ENCODE measurements at regions not wholly inside any gene's neighbourhood (a gene's known extent, or its start where the extent isn't known, plus 50 kb on each side); places are given as distances from the start of the nearest gene placed in this dataset.

DNA sequence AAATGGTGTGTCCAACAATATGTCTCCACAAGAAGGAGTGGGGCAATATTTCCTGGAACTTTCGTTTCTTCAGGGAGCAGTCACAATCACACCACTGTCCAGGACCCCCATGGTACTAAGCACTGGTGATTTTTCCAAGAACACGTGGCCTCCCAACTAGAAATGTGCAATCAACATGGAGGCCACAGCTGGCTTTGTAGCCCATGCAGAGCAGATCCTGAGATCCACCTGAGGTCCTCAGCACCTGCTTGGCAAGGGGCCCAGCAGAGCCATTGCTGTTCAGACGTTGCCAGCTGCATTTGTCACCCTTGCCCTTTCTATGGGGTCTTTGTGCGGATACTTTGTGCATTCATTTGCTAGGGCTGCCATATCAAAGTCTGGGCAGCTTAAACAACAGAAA lies 334.5 kb upstream of the IRX4 start:
- H4K20me1 ChIP-seq (ENCODE audit: low read length): no peaks in the 10 kb centered on the region
- peaks cover 25% of the 10 kb centered on the region for H3K27me3 ChIP-seq (ENCODE audit: low read length)

DNA sequence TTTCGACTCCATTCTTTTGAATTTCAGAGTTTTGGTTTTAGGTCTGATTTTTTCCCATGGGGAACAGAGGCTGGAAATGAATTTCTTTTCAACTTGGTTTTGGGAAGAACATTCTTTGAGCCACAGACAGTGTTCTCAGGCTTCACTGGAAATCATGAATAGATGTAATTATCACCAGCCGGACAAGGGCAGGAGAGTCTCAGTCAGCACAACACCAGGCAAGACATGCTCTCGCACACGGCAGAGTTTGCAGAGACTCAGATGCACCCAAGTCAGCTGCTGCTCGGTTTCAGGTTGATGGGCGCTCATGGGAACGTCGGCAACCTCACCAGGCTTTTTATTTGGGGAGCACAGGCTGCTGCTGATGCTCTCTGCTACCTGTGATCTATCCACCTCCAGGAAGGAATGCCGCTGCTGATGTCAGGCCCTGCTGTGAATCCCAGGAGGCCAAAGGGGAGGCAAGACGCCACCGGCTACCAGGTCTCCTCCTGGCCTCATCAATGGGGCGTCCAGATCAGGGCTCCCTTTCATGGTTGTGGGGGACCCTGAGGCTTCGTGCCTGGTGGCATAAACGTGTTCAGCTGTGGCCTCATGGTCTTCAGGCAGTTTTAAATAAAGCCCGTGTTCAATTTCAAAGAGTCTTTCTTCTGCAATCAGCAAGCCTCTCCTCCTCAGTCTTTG lies 332.3 kb upstream of the IRX4 start:
- H3K9ac ChIP-seq (ENCODE audit: low read length): no peak overlapping the region
- POLR2A ChIA-PET (ENCODE audit: unreplicated experiment): no interaction called here

More for the DNA sequence above, 334.5 kb upstream of the IRX4 start:
- POLR2A ChIA-PET (ENCODE audit: unreplicated experiment): no interaction called here
- TF ChIP-seq EZH2phosphoT487 (IDR thresholded peaks at IDR 0.05; ENCODE audit: borderline replicate concordance, low read length) (no peak), EZH2 (IDR thresholded peaks at IDR 0.05; ENCODE audit: low read length, unreplicated experiment) (no peak)
- TF ChIP-seq, protein P1, sequence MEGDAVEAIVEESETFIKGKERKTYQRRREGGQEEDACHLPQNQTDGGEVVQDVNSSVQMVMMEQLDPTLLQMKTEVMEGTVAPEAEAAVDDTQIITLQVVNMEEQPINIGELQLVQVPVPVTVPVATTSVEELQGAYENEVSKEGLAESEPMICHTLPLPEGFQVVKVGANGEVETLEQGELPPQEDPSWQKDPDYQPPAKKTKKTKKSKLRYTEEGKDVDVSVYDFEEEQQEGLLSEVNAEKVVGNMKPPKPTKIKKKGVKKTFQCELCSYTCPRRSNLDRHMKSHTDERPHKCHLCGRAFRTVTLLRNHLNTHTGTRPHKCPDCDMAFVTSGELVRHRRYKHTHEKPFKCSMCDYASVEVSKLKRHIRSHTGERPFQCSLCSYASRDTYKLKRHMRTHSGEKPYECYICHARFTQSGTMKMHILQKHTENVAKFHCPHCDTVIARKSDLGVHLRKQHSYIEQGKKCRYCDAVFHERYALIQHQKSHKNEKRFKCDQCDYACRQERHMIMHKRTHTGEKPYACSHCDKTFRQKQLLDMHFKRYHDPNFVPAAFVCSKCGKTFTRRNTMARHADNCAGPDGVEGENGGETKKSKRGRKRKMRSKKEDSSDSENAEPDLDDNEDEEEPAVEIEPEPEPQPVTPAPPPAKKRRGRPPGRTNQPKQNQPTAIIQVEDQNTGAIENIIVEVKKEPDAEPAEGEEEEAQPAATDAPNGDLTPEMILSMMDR (conservative IDR thresholded peaks at IDR 0.05; ENCODE audit: low read depth, low read length): no peak
- BruUV-seq (replicated peaks): no TSS peak
- H3K9me2 ChIP-seq (replicated peaks; ENCODE audit: low read length): no peaks in the 10 kb centered on the region
- H3K27ac ChIP-seq (ENCODE audit: low read length): no peak overlapping the region
- no peak for DNase-seq
- H3K9ac ChIP-seq (ENCODE audit: low read length): no peak overlapping the region
- ATAC-seq: no peak
- no peak overlapping the region for H3K4me3 ChIP-seq (ENCODE audit: low read length)
- no peak overlapping the region for H3K4me2 ChIP-seq (ENCODE audit: low read length)
- H3F3A ChIP-seq (ENCODE audit: low read length, unreplicated experiment): no peaks in the 10 kb centered on the region
- H3K9me3 ChIP-seq (ENCODE audit: low read length): no peaks in the 10 kb centered on the region
- no peaks in the 10 kb centered on the region for H3K4me1 ChIP-seq (ENCODE audit: insufficient read depth, low read length)
- CTCF ChIA-PET: no interaction called here
- H3K36me3 ChIP-seq (ENCODE audit: low read depth, low read length): no peaks in the 10 kb centered on the region
- intact Hi-C loops (cut with micrococcal nuclease): no loop called here
- H2AFZ ChIP-seq (ENCODE audit: low read length): no peak overlapping the region
- H3K79me2 ChIP-seq (ENCODE audit: low read length): no peaks in the 10 kb centered on the region

More for the DNA sequence above, 332.3 kb upstream of the IRX4 start:
- no peaks in the 10 kb centered on the region for H3K79me2 ChIP-seq (ENCODE audit: low read length)
- H3K9me2 ChIP-seq (replicated peaks; ENCODE audit: low read length): no peaks in the 10 kb centered on the region
- DNase-seq: no peak
- no peaks in the 10 kb centered on the region for H3K4me1 ChIP-seq (ENCODE audit: insufficient read depth, low read length)
- CTCF ChIA-PET: no interaction called here
- H3K27me3 ChIP-seq (ENCODE audit: low read length): peaks cover 28% of the 10 kb centered on the region
- H3K9me3 ChIP-seq (ENCODE audit: low read length): no peaks in the 10 kb centered on the region
- no peak overlapping the region for H2AFZ ChIP-seq (ENCODE audit: low read length)
- intact Hi-C loops (cut with micrococcal nuclease): no loop called here
- no peak for ATAC-seq
- no peak overlapping the region for H3K4me3 ChIP-seq (ENCODE audit: low read length)
- no peaks in the 10 kb centered on the region for H3F3A ChIP-seq (ENCODE audit: low read length, unreplicated experiment)
- TF ChIP-seq, protein P1 (conservative IDR thresholded peaks at IDR 0.05; ENCODE audit: low read depth, low read length): no peak
- TF ChIP-seq EZH2 (IDR thresholded peaks at IDR 0.05; ENCODE audit: low read length, unreplicated experiment): no peak
- TF ChIP-seq EZH2phosphoT487 (IDR thresholded peaks at IDR 0.05; ENCODE audit: borderline replicate concordance, low read length): no peak
- no peaks in the 10 kb centered on the region for H3K36me3 ChIP-seq (ENCODE audit: low read depth, low read length)
- H3K4me2 ChIP-seq (ENCODE audit: low read length): no peak overlapping the region
- no peak overlapping the region for H3K27ac ChIP-seq (ENCODE audit: low read length)
- no TSS peak for BruUV-seq (replicated peaks)
- no peaks in the 10 kb centered on the region for H4K20me1 ChIP-seq (ENCODE audit: low read length)
